ENCODE measurements at regions not wholly inside any gene's neighbourhood (a gene's known extent, or its start where the extent isn't known, plus 50 kb on each side); places are given as distances from the start of the nearest gene placed in this dataset.

DNA sequence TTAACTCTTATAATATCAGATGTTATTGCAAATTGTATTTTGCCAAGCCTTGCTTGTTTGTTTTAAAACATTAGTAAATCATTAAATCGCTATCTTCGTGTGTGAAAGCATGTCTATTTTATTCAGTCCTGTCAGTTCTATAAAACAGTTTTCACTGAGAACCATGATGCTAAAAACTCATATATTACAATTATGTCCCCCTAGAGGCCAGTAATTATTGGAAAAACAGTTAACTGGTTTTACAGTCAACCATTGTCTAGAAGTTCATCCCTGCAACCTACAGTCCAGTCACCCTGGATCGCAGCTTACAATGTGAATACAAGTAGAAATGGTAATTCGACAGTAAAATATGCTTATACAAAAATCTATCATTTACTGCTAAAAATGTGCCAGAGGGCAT, 311.5 kb upstream of the ROBO2 start:
- Histone ChIP-seq H3K27ac (no peak overlapping the region), H3K9me3 (no peaks in the 10 kb centered on the region), H3K27me3 (no peaks in the 10 kb centered on the region), H3K4me1 (no peaks in the 10 kb centered on the region), H3K36me3 (no peaks in the 10 kb centered on the region), H3K4me3 (no peak overlapping the region)
- TF ChIP-seq, protein P1, sequence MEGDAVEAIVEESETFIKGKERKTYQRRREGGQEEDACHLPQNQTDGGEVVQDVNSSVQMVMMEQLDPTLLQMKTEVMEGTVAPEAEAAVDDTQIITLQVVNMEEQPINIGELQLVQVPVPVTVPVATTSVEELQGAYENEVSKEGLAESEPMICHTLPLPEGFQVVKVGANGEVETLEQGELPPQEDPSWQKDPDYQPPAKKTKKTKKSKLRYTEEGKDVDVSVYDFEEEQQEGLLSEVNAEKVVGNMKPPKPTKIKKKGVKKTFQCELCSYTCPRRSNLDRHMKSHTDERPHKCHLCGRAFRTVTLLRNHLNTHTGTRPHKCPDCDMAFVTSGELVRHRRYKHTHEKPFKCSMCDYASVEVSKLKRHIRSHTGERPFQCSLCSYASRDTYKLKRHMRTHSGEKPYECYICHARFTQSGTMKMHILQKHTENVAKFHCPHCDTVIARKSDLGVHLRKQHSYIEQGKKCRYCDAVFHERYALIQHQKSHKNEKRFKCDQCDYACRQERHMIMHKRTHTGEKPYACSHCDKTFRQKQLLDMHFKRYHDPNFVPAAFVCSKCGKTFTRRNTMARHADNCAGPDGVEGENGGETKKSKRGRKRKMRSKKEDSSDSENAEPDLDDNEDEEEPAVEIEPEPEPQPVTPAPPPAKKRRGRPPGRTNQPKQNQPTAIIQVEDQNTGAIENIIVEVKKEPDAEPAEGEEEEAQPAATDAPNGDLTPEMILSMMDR (IDR thresholded peaks at IDR 0.05): no peak
- no peak for TF ChIP-seq EP300 (IDR thresholded peaks at IDR 0.05)
- no peak for DNase-seq
- WGBS, 5 donors: 80 to 85% (median 83%) methylated on average over 4 of the region's 4 CpGs
- intact Hi-C loops (cut with DNase I; ENCODE audit: low total_unique reads): no loop called here

DNA sequence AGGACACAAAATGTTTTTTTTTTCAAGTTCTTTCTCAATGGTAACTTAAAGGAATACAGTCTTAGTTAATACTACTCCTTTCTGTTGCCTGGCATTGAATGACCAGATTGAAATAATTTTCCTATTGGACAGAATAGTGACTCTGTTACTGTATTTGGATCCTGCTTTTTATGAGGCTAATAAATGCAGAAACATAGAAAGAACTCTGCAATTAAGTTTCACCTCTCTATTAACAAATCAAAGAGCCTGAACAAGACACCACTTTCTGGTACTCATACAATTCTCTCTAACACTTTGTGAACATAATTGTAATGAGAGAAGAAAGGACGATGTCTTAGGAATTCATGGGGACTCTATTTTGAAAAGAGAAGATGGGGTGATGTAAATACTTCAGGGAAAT, 308.4 kb upstream of the ROBO2 start:
- Histone ChIP-seq H3K36me3 (no peaks in the 10 kb centered on the region), H3K27ac (no peak overlapping the region), H3K9me3 (no peaks in the 10 kb centered on the region), H3K4me3 (no peak overlapping the region), H3K27me3 (no peaks in the 10 kb centered on the region), H3K4me1 (peaks cover 0 to 4% (median 0%) of the 10 kb centered on the region in 4 donors)
- WGBS, 5 donors: 92 to 100% (median 95%) methylated on average over 1 of the region's 1 CpG
- TF ChIP-seq EP300 (IDR thresholded peaks at IDR 0.05): no peak
- TF ChIP-seq, protein P1 (IDR thresholded peaks at IDR 0.05): no peak
- TF ChIP-seq POLR2A (IDR thresholded peaks at IDR 0.05): no peak
- no peak for TF ChIP-seq POLR2AphosphoS5 (IDR thresholded peaks at IDR 0.05)
- DNase-seq: no peak
- intact Hi-C loops (cut with DNase I; ENCODE audit: low total_unique reads): no loop called here

DNA sequence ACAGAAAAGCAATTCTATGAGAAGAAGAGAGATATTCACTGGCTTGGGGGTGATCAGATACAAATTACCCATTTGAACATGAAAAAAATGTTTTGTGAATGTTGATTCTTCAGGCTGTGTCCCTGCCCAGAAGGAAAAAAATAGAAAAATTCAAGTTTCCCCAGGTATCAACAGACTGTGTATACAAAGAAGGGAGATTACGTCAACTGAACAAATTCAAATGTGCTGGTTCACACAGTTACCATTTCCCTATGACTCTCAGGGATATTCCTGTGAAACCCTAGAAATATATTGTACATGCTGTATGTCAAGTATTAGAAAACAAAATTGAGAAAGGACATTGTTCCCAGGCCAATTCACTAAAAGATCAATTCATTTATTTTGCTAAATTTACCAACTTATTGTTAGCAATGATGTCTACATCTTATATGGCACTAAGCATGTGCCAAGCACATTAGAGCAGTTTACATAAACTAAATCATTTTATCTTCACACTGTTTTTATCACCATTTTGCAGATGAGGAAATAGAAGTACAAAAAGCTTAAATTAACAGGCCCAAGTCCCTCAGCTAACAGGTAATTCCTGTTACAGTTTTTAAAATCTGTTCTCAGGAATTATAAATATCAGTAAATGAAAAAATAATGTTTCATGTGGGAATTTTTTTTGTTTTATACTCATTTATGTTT, 306.7 kb upstream of the ROBO2 start:
- intact Hi-C loops (cut with DNase I; ENCODE audit: low total_unique reads): no loop called here

DNA sequence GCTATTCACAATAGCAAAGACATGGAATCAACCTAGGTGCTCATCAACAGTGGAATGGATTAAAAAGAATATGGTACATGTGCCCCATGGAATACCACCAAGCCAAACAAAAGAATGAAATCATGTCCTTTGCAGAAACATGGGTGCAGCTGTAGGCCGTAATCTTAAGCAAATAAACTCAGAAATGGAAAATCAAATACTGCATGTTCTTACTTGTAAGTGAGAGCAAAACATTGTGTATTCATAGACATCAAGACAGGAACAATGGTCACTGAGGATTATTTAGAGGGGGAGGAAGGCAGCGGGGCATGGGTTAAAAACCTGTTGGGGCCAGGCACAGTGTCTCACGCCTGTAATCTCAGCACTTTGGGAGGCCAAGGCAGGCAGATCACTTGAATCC, 304.7 kb upstream of the ROBO2 start:
- Histone ChIP-seq H3K4me3 (no peak overlapping the region), H3K27me3 (no peaks in the 10 kb centered on the region), H3K9me3 (no peaks in the 10 kb centered on the region), H3K27ac (peak overlapping the region; percentile 26 to 80 (median 55)), H3K36me3 (no peaks in the 10 kb centered on the region), H3K4me1 (peaks cover 0 to 4% (median 0%) of the 10 kb centered on the region in 4 donors)
- WGBS, 5 donors: 10 to 50% (median 37%) methylated on average over 3 of the region's 3 CpGs
- intact Hi-C loops (cut with DNase I; ENCODE audit: low total_unique reads): no loop called here
- peak in 1 of 2 donors; percentile 39 for DNase-seq
- TF ChIP-seq EP300 (IDR thresholded peaks at IDR 0.05): no peak
- TF ChIP-seq POLR2AphosphoS5 (IDR thresholded peaks at IDR 0.05): peak in 2 of 3 donors; percentile 6 to 47

More for the DNA sequence above, 306.7 kb upstream of the ROBO2 start:
- H3K4me1 ChIP-seq: peaks cover 0 to 4% (median 0%) of the 10 kb centered on the region in 4 donors
- peak in 1 of 2 donors; percentile 30 for DNase-seq
- H3K36me3 ChIP-seq: no peaks in the 10 kb centered on the region
- no peaks in the 10 kb centered on the region for H3K27me3 ChIP-seq
- no peaks in the 10 kb centered on the region for H3K9me3 ChIP-seq
- H3K4me3 ChIP-seq: no peak overlapping the region
- TF ChIP-seq POLR2AphosphoS5 (IDR thresholded peaks at IDR 0.05) (no peak), POLR2A (IDR thresholded peaks at IDR 0.05) (no peak), EP300 (IDR thresholded peaks at IDR 0.05) (no peak)
- TF ChIP-seq, protein P1 (IDR thresholded peaks at IDR 0.05): no peak
- H3K27ac ChIP-seq: no peak overlapping the region
- WGBS, 5 donors: 46 to 71% (median 47%) methylated on average over 1 of the region's 1 CpG

DNA sequence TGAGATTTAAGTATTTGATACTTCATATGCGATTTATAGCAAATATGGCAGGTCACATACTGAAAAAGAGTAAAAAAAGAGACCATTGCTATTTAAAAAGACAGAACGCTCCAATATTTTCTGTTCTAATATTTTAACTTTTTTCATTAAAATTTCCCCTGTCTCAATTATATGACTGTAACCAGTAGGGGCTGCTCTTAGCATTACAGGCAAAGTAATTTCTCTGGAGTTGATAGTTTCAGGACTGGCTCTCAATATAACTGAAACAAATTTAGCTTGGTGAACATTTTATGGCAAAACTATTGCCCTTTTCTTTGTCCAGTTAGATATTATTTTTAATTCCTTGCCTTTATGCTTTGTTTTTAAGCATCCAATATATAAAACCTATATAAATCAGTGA, 286.3 kb upstream of the ROBO2 start:
- Histone ChIP-seq H3K4me1 (no peaks in the 10 kb centered on the region), H3K9me3 (no peaks in the 10 kb centered on the region), H3K4me3 (no peak overlapping the region), H3K36me3 (no peaks in the 10 kb centered on the region), H3K27me3 (no peaks in the 10 kb centered on the region), H3K27ac (no peak overlapping the region)
- 44 to 58% (median 54%) methylated on average over 2 of the region's 2 CpGs for WGBS, 5 donors
- peak in 1 of 2 donors; percentile 41 for DNase-seq
- TF ChIP-seq, protein P1 (IDR thresholded peaks at IDR 0.05): no peak
- TF ChIP-seq POLR2AphosphoS5 (IDR thresholded peaks at IDR 0.05) (no peak), POLR2A (IDR thresholded peaks at IDR 0.05) (no peak), EP300 (IDR thresholded peaks at IDR 0.05) (no peak)
- intact Hi-C loops (cut with DNase I; ENCODE audit: low total_unique reads): no loop called here

Data from stomach (tissue), 8 donors.